Peyer's patch (tissue), 4 donors: ENCODE measurements at regions not wholly inside any gene's neighbourhood (a gene's known extent, or its start where the extent isn't known, plus 50 kb on each side); places are given as distances from the start of the nearest gene placed in this dataset.

Experiments
- POLR2A ChIP-seq, 2 donors: fragments of 450-650 bp; IDR thresholded peaks; one replicate each; pipeline ENCODE4 v1.5.1; 2017; ENCODE audit warnings: antibody characterized with exemption in 2 of 2, mild to moderate bottlenecking in 2 of 2, moderate library complexity in 2 of 2
- TF ChIP-seq, protein P1 (sequence below), 6 experiments: fragments of 450-650 bp in 4 of 6; fragments of 200-600 bp in 2 of 6; sonication (generic) in 1 of 6; IDR thresholded peaks; one replicate each; pipeline ENCODE4 v1.5.1; 2017 to 2019; ENCODE audit warnings: antibody characterized with exemption in 6 of 6, mild to moderate bottlenecking in 3 of 6, moderate library complexity in 1 of 6

DNA sequence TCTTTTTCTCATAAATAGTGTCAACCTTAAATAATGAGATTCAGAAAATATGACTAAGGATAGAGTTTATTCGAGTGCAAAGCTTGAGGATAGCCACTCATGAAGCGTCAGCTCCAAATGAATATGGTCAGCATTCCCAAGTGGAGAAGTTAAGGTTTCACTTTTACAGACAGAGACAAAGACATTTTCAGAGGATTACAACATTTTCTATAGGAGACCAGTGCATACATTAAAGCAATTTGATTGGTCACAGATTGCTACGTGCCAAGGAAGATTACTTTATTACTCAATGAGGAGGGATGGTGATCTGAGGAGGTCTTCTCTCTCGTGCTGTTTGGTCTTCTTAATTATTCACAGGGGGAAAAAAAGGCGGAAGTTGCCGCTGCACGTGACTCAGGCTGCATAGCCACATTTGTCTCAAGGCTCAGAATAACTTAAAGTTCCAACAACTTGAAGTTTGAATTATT is 60.1 kb upstream of the SPATA31C2 start:
- TF ChIP-seq, protein P1, sequence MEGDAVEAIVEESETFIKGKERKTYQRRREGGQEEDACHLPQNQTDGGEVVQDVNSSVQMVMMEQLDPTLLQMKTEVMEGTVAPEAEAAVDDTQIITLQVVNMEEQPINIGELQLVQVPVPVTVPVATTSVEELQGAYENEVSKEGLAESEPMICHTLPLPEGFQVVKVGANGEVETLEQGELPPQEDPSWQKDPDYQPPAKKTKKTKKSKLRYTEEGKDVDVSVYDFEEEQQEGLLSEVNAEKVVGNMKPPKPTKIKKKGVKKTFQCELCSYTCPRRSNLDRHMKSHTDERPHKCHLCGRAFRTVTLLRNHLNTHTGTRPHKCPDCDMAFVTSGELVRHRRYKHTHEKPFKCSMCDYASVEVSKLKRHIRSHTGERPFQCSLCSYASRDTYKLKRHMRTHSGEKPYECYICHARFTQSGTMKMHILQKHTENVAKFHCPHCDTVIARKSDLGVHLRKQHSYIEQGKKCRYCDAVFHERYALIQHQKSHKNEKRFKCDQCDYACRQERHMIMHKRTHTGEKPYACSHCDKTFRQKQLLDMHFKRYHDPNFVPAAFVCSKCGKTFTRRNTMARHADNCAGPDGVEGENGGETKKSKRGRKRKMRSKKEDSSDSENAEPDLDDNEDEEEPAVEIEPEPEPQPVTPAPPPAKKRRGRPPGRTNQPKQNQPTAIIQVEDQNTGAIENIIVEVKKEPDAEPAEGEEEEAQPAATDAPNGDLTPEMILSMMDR (IDR thresholded peaks at IDR 0.05): no peak
- TF ChIP-seq POLR2A (IDR thresholded peaks at IDR 0.05): no peak
